HG03558 (cell line): ENCODE measurements at regions not wholly inside any gene's neighbourhood (a gene's known extent, or its start where the extent isn't known, plus 50 kb on each side); places are given as distances from the start of the nearest gene placed in this dataset.
"Not testable (repeated sequence)": the region's sequence is repeated elsewhere in the genome, so short reads cannot be mapped to it uniquely, and the experiment has no call there.

Experiments
- ATAC-seq: cut with Tn5 transposase; IDR thresholded peaks from one replicate; pipeline ENCODE4 v1.9.1; 2021; ENCODE audit warnings: moderate number of reproducible peaks; ENCODE audit not compliant: unreplicated experiment; ENCODE audit errors: extremely low read depth

GRCh38 chr4:167903291-167903721 is 189.0 kb upstream of the ANXA10 start:
- ATAC-seq: no peak

GRCh38 chr4:167906851-167907250 is 185.5 kb upstream of the ANXA10 start:
- no peak for ATAC-seq

DNA sequence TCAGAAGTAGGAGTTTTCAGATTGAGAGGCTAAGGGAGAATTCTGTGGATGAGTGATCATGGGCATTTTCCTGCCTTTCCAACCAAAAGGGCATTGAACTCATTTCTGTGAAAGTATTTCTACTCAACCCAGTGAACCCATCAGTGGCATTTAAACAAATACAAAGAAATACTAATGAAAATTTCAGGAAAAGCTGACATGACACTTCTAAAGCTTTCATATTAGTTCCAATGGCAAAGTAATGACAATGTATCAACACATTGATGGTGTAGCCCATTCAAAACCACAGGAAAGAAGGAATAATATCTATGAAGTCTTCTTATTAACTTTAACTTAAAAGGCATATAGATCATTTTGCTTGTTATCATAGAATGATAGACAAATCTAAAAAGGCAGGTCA is 183.5 kb upstream of the ANXA10 start:
- no peak for ATAC-seq

GRCh38 chr4:167912535-167912934 is 179.8 kb upstream of the ANXA10 start:
- ATAC-seq: not testable (repeated sequence)

GRCh38 chr4:167918077-167918476 is 174.3 kb upstream of the ANXA10 start:
- ATAC-seq: no peak

DNA sequence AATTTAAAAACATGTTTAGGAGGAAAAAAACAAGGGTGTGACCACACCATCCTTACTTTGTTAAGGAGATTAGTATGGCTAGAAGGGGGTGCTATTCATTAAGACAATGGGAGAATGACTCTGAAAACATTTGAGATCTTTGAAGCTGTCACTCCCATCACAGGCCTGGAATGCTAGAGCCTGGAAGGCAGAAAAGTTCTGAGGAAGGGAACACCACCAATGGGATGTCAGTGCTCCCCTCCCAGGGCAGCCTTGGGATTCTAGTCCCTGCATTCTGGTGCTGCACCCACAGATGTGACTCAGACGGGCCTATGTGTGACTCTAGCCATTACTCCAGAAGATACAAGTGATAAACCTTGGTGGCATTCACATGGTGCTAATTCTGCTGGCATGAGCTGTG is 162.2 kb upstream of the ANXA10 start:
- ATAC-seq: no peak

- no peak for ATAC-seq
These were observed 158.1 kb upstream of the ANXA10 start for GRCh38 chr4:167934216-167934615.

DNA sequence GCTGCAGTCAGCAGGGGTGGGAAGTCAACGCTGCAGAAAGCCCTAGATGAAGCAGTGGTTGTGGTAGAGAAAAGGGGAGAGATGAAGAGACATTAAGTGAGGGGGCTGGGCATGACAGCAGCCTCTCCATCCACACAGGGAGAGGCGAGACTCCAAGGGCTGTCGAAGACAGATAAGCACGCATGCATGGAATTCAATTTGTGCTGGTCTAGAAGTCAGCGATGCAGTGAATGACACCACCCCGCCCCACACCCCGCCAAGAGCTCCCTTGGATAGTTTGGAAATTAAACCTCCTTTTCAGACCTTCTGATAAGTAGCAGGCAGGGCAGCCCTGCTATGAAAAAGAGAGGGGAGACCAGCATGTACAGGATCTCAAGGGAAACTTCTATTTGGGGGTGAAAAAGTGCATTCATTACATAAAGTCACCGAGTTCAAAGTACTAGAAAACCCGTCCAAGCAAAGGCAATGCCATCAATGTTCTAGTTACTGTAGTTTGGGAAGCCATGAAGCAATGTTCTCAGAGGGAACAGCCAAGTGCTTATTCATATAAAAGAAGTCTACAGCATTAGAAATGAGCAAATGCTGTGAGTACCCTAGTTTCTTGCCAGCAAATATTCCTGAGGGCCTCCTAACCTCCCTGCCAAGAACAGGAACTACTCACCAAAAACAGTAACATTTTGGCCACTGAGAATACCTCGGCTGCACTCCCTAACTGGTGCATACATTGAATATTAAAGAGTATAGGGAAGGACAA is 152.3 kb upstream of the ANXA10 start:
- no peak for ATAC-seq

DNA sequence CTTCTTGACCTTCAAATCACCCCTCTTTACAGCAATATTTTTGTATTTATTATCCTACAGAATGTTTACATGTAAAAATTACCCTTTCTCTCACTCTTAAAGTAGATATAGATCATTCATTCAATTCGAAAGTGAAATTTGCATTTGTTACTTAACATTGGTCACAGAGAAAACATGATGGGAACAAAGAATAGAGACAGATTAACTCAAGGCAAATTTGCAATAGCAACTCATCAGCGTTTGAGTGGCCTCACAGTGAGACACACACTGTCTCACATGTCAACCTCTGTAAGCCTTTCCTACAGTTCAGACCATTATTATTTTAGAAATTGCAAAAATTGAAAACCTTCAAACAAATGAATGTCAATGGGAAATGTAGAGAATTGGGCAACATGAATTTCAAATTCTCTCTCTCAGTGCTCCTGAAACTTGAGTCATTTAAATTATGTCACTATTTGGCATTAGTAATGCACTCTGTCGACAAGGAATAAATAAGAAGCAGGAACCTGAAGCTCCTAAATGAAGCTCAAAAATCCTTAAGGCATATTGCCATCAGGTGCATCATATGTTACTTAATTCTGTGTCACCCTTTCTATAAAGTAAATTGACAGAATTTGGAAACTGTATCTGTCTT is 148.3 kb upstream of the ANXA10 start:
- ATAC-seq: no peak

GRCh38 chr4:167944721-167945120 is 147.6 kb upstream of the ANXA10 start:
- no peak for ATAC-seq

GRCh38 chr4:167955006-167955405 is 137.3 kb upstream of the ANXA10 start:
- ATAC-seq: no peak

DNA sequence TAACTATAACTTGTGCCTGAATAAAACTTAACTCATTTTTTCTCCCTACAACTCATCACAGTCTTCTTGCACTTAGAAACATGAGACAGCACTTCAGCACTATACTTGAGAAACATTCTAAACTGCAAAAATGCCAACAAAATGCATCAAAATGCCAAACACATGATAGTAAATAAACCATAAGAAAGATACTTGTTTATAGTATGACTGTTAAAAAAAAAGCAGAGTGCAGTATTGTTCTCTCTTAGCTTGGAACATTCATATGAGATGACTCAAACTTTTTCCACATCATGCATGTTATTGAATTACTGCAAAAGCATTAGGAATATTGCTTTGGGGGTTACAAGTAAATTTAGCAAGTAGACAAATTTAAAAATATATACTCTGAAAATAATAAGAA is 135.7 kb upstream of the ANXA10 start:
- ATAC-seq: no peak

DNA sequence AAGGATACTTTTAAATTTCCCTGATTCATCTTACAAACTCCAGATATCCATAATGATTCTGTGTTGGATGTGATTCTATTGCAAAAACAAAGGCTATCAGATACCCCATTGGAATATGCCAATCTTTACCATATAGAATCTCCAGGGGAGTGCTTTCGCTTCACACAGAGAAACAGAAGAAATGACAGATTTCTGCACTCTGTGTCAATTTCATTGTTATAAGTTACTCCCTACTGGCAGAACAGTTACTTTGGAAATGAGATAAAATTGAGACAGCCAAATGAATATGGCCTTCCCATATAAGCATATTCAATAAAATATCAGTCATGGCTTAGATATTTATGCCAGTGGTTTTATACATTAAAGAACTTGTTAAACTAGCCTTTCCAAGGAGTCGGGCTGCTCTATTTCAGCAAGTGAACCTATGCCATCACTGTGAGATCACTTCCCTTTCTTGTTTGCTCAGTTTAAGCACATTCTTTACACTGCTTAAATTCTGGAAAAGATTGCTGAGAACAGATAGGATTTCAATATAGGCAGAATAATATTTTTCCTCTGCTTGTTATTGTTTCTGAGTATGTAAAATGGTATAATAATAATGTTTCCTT is 127.5 kb upstream of the ANXA10 start:
- ATAC-seq: no peak

DNA sequence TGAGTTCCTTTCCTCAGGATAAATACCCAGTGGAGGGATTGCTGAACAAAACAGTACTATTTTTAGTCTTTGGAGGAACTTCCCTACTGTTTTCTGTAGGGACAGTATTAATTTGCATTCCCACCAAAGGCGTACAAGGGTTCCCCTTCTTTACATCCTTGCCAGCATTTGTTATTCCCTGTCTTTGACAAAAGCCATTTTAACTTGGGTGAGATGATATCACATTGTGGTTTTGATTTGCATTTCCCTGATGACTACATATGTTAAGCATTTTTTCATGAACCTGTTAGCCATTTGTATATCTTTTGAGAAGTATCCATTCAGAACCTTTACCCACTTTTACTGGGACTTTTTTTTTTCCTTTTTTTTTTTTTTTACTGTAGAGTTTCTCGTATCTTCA is 126.2 kb upstream of the ANXA10 start:
- ATAC-seq: no peak

DNA sequence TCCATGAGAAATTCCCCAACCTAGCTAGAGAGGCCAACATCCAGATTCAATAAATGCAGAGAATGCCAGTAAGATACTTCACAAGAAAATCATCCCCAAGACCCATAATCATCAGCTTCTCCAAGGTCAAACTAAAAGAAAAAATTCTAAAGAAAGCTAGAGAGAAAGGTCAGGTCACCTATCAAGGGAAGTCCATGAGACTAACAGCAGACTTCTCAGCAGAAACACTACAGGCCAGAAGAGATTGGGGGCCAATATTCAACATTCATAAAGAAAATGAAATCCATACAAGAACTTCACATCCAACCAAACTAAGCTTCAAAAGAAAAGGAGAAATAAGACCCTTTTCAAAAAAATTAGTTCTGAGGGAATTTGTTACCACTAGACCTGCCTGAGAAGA is 118.8 kb upstream of the ANXA10 start:
- ATAC-seq: no peak

GRCh38 chr4:167985565-167985964 is 106.8 kb upstream of the ANXA10 start:
- ATAC-seq: no peak

GRCh38 chr4:167986044-167986443 is 106.3 kb upstream of the ANXA10 start:
- ATAC-seq: no peak

DNA sequence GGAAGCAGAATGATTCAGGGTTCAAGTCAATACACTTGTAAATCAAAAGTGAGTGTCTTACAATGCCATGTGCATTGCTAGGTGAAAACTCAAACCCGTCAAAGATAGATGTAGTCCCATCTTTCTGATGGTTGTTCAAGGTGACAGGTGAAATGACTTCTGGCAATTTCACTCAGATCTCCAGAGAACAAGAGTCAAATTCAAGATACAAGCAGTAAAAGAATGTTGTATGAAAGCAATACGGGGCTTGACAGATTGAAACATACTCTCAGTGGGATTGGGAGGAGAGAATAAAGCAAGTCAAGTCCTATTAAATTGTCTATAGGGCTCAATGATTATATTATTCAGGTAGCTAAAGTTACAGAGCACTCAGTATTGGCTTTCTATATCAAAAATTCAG is 105.1 kb upstream of the ANXA10 start:
- ATAC-seq: no peak

DNA sequence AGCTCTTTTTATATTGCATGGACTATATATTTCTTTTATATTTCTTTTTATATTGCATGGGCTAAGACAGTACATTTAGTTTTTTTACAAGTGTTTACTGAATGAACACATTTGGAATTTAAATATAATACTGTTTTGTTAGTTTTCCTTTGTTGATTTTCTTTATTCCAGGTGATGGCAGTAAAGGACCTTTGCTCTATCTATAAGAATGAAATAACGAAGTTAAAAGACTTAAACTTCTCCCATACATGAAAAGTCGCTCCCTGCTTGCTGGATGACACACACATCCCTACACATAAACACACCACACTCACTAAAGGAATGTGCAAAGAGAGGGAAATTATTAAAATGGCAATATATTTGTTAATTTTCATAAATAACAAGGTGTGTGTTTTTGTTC is 102.5 kb upstream of the ANXA10 start:
- no peak for ATAC-seq

DNA sequence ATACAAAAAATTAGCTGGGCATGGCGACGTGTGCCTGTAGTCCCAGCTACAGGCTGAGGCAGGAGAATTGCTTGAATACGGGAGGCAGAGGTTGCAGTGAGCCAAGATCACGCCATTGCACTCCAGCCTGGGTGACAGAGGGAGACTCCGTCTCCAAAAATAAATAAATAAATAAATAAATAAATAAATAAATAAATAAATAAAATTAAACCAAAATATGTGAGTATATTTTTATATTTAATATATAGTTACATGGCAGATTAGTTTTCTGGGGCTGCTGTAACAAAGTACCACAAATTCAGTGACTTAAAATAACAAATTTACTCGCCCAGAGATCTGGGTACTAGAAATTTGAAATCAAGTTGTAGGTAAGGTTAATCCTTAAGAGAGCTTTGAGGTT is 84.2 kb upstream of the ANXA10 start:
- ATAC-seq: not testable (repeated sequence)

GRCh38 chr4:168019019-168019651 is 73.2 kb upstream of the ANXA10 start:
- ATAC-seq: no peak
